K562 (cell line): ENCODE measurements at regions not wholly inside any gene's neighbourhood (a gene's known extent, or its start where the extent isn't known, plus 50 kb on each side); places are given as distances from the start of the nearest gene placed in this dataset.

Source experiments
- ATAC-seq: fragments of 200-7000 bp; cut with Tn5 transposase; 3 replicates; pipeline ENCODE4 v1.9.1; 2020; ENCODE audit warnings: moderate library complexity
- BruUV-seq: library from RNA; stranded (reverse); fragments of 400-500 nt; replicated peaks from 2 replicates; lab custom pipeline; 2021; lab: Mats Ljungman, UMichigan
- CTCF ChIA-PET: fragments of 300-600 bp; formaldehyde crosslinking; extraction: SDS; loops from one replicate; lab custom pipeline; 2021; ENCODE audit warnings: low intra/inter-chr PET ratio; lab: Yijun Ruan, JAX
- POLR2A ChIA-PET: fragments of 300-600, 350-650 bp; sonication (Branson Sonifier 250); formaldehyde crosslinking; extraction: SDS; loops from one replicate; lab custom pipeline; 2021; ENCODE audit warnings: antibody characterized with exemption, inconsistent platforms; lab: Yijun Ruan, JAX
- DNase-seq, 4 experiments: peaks; one replicate each; pipeline versions ENCODE4 v3.0.0 to v3.0.0-alpha.2; 2011 to 2018; ENCODE audit warnings: low spot score in 3 of 4, mixed read lengths in 3 of 4; ENCODE audit errors: extremely low read depth in 1 of 4
- FAIRE-seq: peaks from 2 replicates; lab custom pipeline; 2011; peaks lifted over from hg19 to GRCh38; lab: Jason Lieb, UNC
- H2AFZ ChIP-seq: 2 replicates; pipeline ENCODE4 v1.6.0; 2011; ENCODE audit warnings: low read depth, low read length, control low read depth, inconsistent platforms
- H3K27ac ChIP-seq: fragments of 200-600 bp; 3 replicates; pipeline ENCODE4 v1.8.0; 2011; ENCODE audit warnings: low read depth, mild to moderate bottlenecking, control low read depth, inconsistent platforms, low read length, moderate library complexity, mixed read lengths; ENCODE audit errors: extremely low read depth
- H3K27me3 ChIP-seq, 2 experiments: fragments of 300-600 bp in 1 of 2; 2 replicates in 1 of 2; 3 replicates in 1 of 2; pipeline versions ENCODE4 v1.6.0 to v1.8.0; 2011; ENCODE audit warnings: inconsistent platforms in 2 of 2, low read length in 2 of 2, mild to moderate bottlenecking in 1 of 2, mixed read lengths in 1 of 2, moderate library complexity in 1 of 2; ENCODE audit not compliant: control insufficient read depth in 2 of 2, insufficient read depth in 2 of 2
- H3K36me3 ChIP-seq: fragments of 300-600 bp; 3 replicates; pipeline ENCODE4 v1.8.0; 2011; ENCODE audit warnings: mild to moderate bottlenecking, low read length, inconsistent platforms; ENCODE audit not compliant: control insufficient read depth, insufficient read depth
- H3K4me1 ChIP-seq, 2 experiments: fragments of 200-600 bp in 1 of 2; replicated peaks in 1 of 2; 2 replicates in 1 of 2; 3 replicates in 1 of 2; pipeline versions ENCODE4 v1.5.1 to v1.8.0; 2011; ENCODE audit warnings: inconsistent platforms in 2 of 2, low read length in 2 of 2, mild to moderate bottlenecking in 1 of 2, mixed read lengths in 1 of 2, moderate library complexity in 1 of 2; ENCODE audit not compliant: control insufficient read depth in 2 of 2, insufficient read depth in 2 of 2
- H3K4me2 ChIP-seq: 2 replicates; pipeline ENCODE4 v1.6.1; 2011; ENCODE audit warnings: low read length, control low read depth, inconsistent platforms, mixed read lengths; ENCODE audit not compliant: insufficient read depth
- H3K4me3 ChIP-seq: fragments of 200-600 bp; sonication (generic), shearing (Covaris generic); 2 replicates; pipeline ENCODE4 v1.5.1; 2016; ENCODE audit warnings: control low read depth, inconsistent platforms
- H3K79me2 ChIP-seq: fragments of 200-600 bp; 3 replicates; pipeline ENCODE4 v1.8.0; 2011; ENCODE audit warnings: low read length, inconsistent platforms; ENCODE audit not compliant: control insufficient read depth, insufficient read depth
- H3K9ac ChIP-seq, 2 experiments: 2 replicates each; pipeline versions ENCODE4 v1.6.0 to v1.6.1; 2011; ENCODE audit warnings: low read depth in 2 of 2, low read length in 2 of 2, control low read depth in 1 of 2, inconsistent platforms in 1 of 2, mild to moderate bottlenecking in 1 of 2, mixed read lengths in 1 of 2; ENCODE audit not compliant: insufficient read depth in 1 of 2
- H3K9me1 ChIP-seq: one replicate; pipeline ENCODE4 v1.6.0; 2011; ENCODE audit warnings: inconsistent platforms, mild to moderate bottlenecking, low read length, moderate library complexity; ENCODE audit not compliant: control insufficient read depth, insufficient read depth
- H3K9me3 ChIP-seq: replicated peaks from 2 replicates; pipeline ENCODE4 v1.5.1; 2011; ENCODE audit warnings: low read depth, low read length, inconsistent platforms; ENCODE audit not compliant: control insufficient read depth, insufficient read depth
- H4K20me1 ChIP-seq: replicated peaks from 2 replicates; pipeline ENCODE4 v1.6.1; 2011; ENCODE audit warnings: low read length, inconsistent platforms, mixed read lengths; ENCODE audit not compliant: control insufficient read depth, insufficient read depth
- ASH1L ChIP-seq: fragments of 450-650 bp; IDR thresholded peaks from 2 replicates; pipeline ENCODE4 v1.6.1; 2018; ENCODE audit warnings: borderline replicate concordance, mild to moderate bottlenecking, low read depth; ENCODE audit not compliant: partially characterized antibody
- BRD9 ChIP-seq: fragments of 450-650 bp; IDR thresholded peaks from 2 replicates; pipeline ENCODE4 v1.6.1; 2018; ENCODE audit warnings: low read depth; ENCODE audit not compliant: partially characterized antibody
- DNMT1 ChIP-seq: fragments of 450-650 bp; IDR thresholded peaks from 2 replicates; pipeline ENCODE4 v1.6.1; 2016; ENCODE audit warnings: antibody characterized with exemption, mild to moderate bottlenecking
- GATAD2A ChIP-seq: fragments of 450-650 bp; IDR thresholded peaks from 2 replicates; pipeline ENCODE4 v1.6.1; 2017
- MXI1 ChIP-seq: IDR thresholded peaks from 2 replicates; pipeline ENCODE4 v1.6.1; 2011; ENCODE audit warnings: low read depth, mild to moderate bottlenecking, improper control_type of control experiment, low read length
- NELFE ChIP-seq: IDR thresholded peaks from 2 replicates; pipeline ENCODE4 v1.6.1; 2011; ENCODE audit warnings: mild to moderate bottlenecking; ENCODE audit not compliant: insufficient read depth, insufficient read length
- NONO ChIP-seq, 2 experiments: fragments of 200-400 bp in 1 of 2; fragments of 450-650 bp in 1 of 2; formaldehyde crosslinking in 1 of 2; IDR thresholded peaks; 2 replicates each; pipeline ENCODE4 v1.6.1; 2017; ENCODE audit warnings: low read depth in 2 of 2, mild to moderate bottlenecking in 2 of 2, moderate library complexity in 2 of 2, low read length in 1 of 2
- NR1H2 ChIP-seq: sonication (generic); formaldehyde crosslinking; IDR thresholded peaks from 2 replicates; pipeline ENCODE4 v1.4.0; 2020; ENCODE audit warnings: mild to moderate bottlenecking, missing genetic modification reagents
- PHTF2 ChIP-seq: fragments of 250-450 bp; sonication (Bioruptor Pico); IDR thresholded peaks from 2 replicates; pipeline ENCODE4 v1.5.0; 2021; ENCODE audit warnings: mild to moderate bottlenecking
- SMAD1 ChIP-seq: fragments of 150-350 bp; IDR thresholded peaks from 2 replicates; pipeline ENCODE4 v1.6.1; 2014; ENCODE audit warnings: low read length, low read depth; ENCODE audit not compliant: partially characterized antibody
- XRCC4 ChIP-seq: IDR thresholded peaks from one replicate; pipeline ENCODE4 v1.6.1; 2011; ENCODE audit not compliant: insufficient read depth, insufficient read length; ENCODE audit errors: extremely low read depth
- WGBS: fragments of 100-300 bp; shearing (Covaris generic); methylation state at CpG from one replicate; pipeline ENCODE4 v1.1.6; 2016; ENCODE audit warnings: low coverage, mixed read lengths; ENCODE audit not compliant: insufficient coverage; ENCODE audit errors: missing lambda C conversion rate; 5-methylcytosine and 5-hydroxymethylcytosine counted together
- in situ Hi-C: fragments of 300-500 bp; cut with MboI; formaldehyde crosslinking; loops from 4 replicates; pipeline ENCODE4 v1.15.0; 2018; ENCODE audit warnings: inconsistent platforms, mixed read lengths
- intact Hi-C: fragments of 100-400 bp; cut with micrococcal nuclease; formaldehyde crosslinking; loops from 2 replicates; pipeline ENCODE4 v1.14.2; 2022
- TF ChIP-seq, protein P1 (sequence below): fragments of 450-650 bp; conservative IDR thresholded peaks from 2 replicates; pipeline ENCODE4 v1.6.1; 2016; ENCODE audit warnings: missing genetic modification characterization, low read depth, mild to moderate bottlenecking, missing compliant biosample characterization, moderate library complexity
- TF ChIP-seq, protein P2 (sequence below): fragments of 450-650 bp; formaldehyde crosslinking; IDR thresholded peaks from 2 replicates; pipeline ENCODE4 v1.4.0; 2020; ENCODE audit warnings: mild to moderate bottlenecking, moderate library complexity

DNA sequence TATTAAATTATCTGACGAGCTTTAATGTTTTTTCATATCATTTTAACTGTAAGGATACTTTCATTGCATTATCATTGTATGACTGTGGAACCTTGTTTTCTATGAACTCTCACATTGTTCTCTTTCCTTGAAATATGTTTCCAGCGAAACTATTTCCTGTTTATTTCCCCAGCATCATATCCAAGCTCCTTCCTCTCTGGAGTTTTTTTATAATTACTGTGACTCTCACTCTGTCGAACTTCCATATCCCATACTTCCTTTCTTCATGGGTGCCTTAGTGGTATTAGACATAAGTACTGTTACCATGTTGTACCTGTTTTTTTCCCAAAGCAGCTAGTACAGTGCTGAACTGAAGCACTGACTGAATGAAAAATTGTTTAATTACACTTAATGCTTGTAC, 373.6 kb upstream of the CNTN3 start:
- H4K20me1 ChIP-seq, result no peaks in the 10 kb centered on the region
- intact Hi-C loops, result no loop called here
- no TSS peak for BruUV-seq
- no peaks in the 10 kb centered on the region for H3K9me3 ChIP-seq
- no peak for DNase-seq
- CTCF ChIA-PET, result no interaction called here
- H3K27ac ChIP-seq, result no peak overlapping the region
- no peaks in the 10 kb centered on the region for H3K27me3 ChIP-seq
- WGBS, result 0% methylated on average over 3 of the region's 3 CpGs
- POLR2A ChIA-PET, result no interaction called here
- TF ChIP-seq NR1H2 (CRISPR knock-in tag) (no peak), PHTF2 (CRISPR knock-in tag) (no peak), GATAD2A (no peak), XRCC4 (no peak), NONO (IDR thresholded peaks at IDR 0.05; ENCODE audit: low read depth in 2 of 2, low read length in 1 of 2) (no peak), DNMT1 (no peak), MXI1 (no peak), ASH1L (no peak), BRD9 (no peak), NELFE (no peak), SMAD1 (no peak)
- TF ChIP-seq, protein P1, sequence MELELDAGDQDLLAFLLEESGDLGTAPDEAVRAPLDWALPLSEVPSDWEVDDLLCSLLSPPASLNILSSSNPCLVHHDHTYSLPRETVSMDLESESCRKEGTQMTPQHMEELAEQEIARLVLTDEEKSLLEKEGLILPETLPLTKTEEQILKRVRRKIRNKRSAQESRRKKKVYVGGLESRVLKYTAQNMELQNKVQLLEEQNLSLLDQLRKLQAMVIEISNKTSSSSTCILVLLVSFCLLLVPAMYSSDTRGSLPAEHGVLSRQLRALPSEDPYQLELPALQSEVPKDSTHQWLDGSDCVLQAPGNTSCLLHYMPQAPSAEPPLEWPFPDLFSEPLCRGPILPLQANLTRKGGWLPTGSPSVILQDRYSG (tag), result no peak
- TF ChIP-seq, protein P2, sequence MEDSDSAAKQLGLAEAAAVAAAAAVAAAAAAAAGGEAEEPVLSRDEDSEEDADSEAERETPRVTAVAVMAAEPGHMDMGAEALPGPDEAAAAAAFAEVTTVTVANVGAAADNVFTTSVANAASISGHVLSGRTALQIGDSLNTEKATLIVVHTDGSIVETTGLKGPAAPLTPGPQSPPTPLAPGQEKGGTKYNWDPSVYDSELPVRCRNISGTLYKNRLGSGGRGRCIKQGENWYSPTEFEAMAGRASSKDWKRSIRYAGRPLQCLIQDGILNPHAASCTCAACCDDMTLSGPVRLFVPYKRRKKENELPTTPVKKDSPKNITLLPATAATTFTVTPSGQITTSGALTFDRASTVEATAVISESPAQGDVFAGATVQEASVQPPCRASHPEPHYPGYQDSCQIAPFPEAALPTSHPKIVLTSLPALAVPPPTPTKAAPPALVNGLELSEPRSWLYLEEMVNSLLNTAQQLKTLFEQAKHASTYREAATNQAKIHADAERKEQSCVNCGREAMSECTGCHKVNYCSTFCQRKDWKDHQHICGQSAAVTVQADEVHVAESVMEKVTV, result no peak
- TF ChIP-seq, all 486 proteins: peak for 0
- Histone ChIP-seq H3K4me2 (no peak overlapping the region), H3K9ac (no peak overlapping the region), H2AFZ (no peak overlapping the region), H3K9me1 (no peaks in the 10 kb centered on the region), H3K36me3 (no peaks in the 10 kb centered on the region), H3K79me2 (no peaks in the 10 kb centered on the region), H3K4me3 (no peak overlapping the region), H3K4me1 (no peaks in the 10 kb centered on the region)
- ATAC-seq, result no peak
- no peak for FAIRE-seq
- in situ Hi-C loops, result no loop called here
